ENCODE measurements at regions not wholly inside any gene's neighbourhood (a gene's known extent, or its start where the extent isn't known, plus 50 kb on each side); places are given as distances from the start of the nearest gene placed in this dataset.
"Not testable (repeated sequence)": the region's sequence is repeated elsewhere in the genome, so short reads cannot be mapped to it uniquely, and the experiment has no call there.

DNA sequence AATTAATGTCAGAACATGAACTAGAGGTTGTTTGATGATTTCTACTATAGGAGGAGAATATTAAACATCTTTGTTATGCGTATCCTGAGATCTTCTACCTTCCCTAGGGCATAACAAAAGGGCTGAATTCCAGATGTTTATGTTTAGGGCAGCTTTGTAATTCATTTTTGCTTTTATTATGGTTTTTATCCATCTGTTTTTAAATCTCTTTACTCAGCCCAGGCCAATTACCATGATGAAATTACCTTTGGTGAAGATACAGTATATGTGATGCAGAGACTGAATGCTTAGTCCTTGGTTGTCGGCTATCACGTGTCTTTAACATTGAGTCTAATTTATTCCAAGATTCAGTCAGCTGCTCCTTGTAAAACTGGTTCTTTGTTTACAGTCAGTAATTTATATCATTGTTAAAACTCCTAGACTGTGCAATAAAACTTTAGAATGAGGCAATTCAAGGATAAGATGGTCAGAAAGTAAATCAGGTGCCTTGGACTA is 176.9 kb downstream of the CTH start:
- H3K4me3 ChIP-seq, result no peak overlapping the region
- H3K36me3 ChIP-seq, result no peaks in the 10 kb centered on the region
- no peak overlapping the region for H3K27ac ChIP-seq
- no peak overlapping the region for H3K9ac ChIP-seq
- H4K20me1 ChIP-seq, result no peaks in the 10 kb centered on the region
- no peaks in the 10 kb centered on the region for H3K27me3 ChIP-seq
- no peak overlapping the region for H3K4me2 ChIP-seq
- no peak for TF ChIP-seq Cebpa-rat (IDR thresholded peaks at IDR 0.05)
- H3K4me1 ChIP-seq, result no peaks in the 10 kb centered on the region
- no peaks in the 10 kb centered on the region for H3K9me3 ChIP-seq

DNA sequence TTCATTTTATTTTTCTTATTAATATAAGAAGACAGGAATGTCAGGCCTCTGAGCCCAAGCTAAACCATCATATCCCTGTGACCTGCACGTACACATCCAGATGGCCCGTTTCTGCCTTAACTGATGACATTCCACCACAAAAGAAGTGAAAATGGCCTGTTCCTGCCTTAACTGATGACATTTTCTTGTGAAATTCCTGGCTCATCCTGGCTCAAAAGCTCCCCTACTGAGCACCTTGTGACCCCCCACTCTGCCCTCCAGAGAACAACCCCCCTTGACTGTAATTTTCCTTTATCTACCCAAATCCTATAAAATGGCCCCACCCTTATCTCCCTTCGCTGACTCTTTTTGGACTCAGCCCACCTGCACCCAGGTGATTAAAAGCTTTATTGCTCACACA is 182.5 kb downstream of the CTH start:
- not testable (repeated sequence) for H3K27ac ChIP-seq, H4K20me1 ChIP-seq

DNA sequence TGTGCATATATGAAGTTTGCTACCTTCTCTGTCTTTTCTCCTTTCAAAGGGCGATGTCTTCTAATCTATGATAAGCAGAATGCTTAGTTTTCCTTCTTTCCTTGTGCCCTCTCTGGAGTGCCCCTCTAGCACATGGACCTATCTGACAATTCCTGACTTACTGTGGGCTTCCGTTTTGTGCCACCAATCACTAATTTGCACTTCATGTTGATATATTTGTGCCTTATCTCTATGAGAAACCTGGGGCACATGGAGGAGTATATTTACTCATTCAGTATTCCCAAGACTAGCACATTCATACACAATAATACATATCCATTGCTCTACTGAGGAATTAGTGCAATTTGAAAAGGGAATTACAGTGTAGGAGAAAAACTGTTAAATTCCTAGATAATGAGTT is 197.7 kb downstream of the CTH start:
- H3K27ac ChIP-seq, result no peak overlapping the region
- H3K4me1 ChIP-seq, result no peaks in the 10 kb centered on the region
- no peak overlapping the region for H3K4me2 ChIP-seq
- no peaks in the 10 kb centered on the region for H3K27me3 ChIP-seq
- no peak overlapping the region for H3K4me3 ChIP-seq
- H3K36me3 ChIP-seq, result no peaks in the 10 kb centered on the region
- no peaks in the 10 kb centered on the region for H4K20me1 ChIP-seq
- H3K9me3 ChIP-seq, result no peaks in the 10 kb centered on the region
- TF ChIP-seq Cebpa-rat (IDR thresholded peaks at IDR 0.05), result no peak
- no peak overlapping the region for H3K9ac ChIP-seq

More for the DNA sequence above, 182.5 kb downstream of the CTH start:
- not testable (repeated sequence) for H3K9me3 ChIP-seq, H3K36me3 ChIP-seq, H3K27me3 ChIP-seq, H3K4me1 ChIP-seq, H3K4me2 ChIP-seq, H3K9ac ChIP-seq, H3K4me3 ChIP-seq

DNA sequence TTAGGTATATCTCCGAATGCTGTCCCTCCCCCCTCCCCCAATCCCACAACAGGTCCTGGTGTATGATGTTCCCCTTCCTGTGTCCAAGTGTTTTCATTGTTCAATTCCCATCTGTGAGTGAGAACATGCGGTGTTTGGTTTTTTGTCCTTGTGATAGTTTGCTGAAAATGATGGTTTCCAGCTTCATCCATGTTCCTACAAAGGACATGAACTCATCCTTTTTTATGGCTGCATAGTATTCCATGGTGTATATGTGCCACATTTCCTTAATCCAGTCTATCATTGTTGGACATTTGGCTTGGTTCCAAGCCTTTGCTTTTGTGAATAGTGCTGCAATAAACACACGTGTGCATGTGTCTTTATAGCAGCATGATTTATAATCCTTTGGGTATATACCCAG is 199.1 kb downstream of the CTH start:
- not testable (repeated sequence) for H3K4me1 ChIP-seq, H3K4me2 ChIP-seq, H3K27me3 ChIP-seq, H4K20me1 ChIP-seq, H3K27ac ChIP-seq, H3K9ac ChIP-seq, H3K4me3 ChIP-seq, H3K36me3 ChIP-seq, H3K9me3 ChIP-seq

DNA sequence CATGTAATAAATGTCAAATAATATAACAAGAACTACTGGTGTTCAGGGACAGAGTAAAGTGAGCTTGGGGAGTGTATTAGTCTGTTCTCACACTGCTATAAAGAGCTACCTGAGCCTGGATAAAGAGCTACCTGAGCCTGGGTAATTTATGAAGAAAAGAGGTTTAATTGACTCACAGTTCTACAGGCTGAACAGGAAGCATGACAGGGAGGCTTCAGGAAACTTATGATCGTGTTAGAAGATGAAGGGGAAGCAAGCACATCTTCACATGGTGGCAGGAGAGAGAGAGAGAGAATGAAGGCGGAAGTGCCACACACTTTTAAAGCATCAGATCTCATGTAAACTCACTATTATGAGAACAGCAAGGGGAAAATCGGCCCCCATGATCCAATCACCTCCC is 205.9 kb downstream of the CTH start:
- Histone ChIP-seq H3K4me3 (no peak overlapping the region), H3K4me1 (no peaks in the 10 kb centered on the region), H3K9me3 (peaks cover 9% of the 10 kb centered on the region; the same call in 1 of the 2 replicates), H4K20me1 (no peaks in the 10 kb centered on the region), H3K4me2 (no peak overlapping the region), H3K9ac (no peak overlapping the region), H3K36me3 (no peaks in the 10 kb centered on the region), H3K27me3 (no peaks in the 10 kb centered on the region), H3K27ac (no peak overlapping the region)
- TF ChIP-seq Cebpa-rat (IDR thresholded peaks at IDR 0.05), result no peak

DNA sequence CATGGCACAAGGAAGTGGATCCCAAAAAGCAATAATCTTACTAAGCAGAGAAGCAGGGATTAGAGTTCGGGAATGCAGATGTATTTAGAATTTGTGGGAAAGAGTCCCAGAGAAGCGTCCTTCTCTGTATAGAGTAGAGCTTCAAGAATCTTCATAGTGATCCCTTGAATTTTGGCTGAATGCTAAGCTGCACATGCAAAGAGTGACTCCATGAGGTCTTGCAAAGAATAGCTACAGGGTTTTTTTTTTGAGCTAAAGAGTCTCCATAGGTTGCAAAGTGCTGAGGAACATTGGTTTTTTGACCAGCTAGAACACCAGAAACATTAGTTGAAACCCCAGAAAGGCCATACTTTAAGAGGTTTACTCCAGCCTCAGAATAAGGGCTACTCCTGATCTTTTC is 206.7 kb downstream of the CTH start:
- H4K20me1 ChIP-seq, result no peaks in the 10 kb centered on the region

DNA sequence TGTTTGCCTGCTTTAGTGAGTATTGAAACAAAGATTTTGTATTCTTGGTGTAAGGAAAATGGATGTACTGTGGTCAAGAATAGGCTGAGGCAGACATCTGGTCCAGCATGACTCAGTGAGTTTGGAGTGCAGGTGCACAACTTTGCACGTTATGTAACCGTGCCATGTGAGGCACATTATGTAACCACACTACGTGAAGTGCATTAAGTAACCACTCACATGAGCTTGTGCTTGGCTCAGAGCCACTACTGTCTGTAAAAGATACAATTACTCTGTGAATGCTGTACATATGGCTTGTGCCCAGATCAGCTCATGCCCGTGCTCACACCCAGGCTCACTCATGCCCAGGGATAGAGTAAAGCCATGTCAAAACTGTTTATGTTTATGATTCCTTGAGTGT is 216.8 kb downstream of the CTH start:
- no peak for TF ChIP-seq Cebpa-rat (IDR thresholded peaks at IDR 0.05)
- Histone ChIP-seq H3K27me3 (no peaks in the 10 kb centered on the region), H3K4me1 (no peaks in the 10 kb centered on the region), H3K36me3 (no peaks in the 10 kb centered on the region), H3K27ac (no peak overlapping the region), H3K4me3 (no peak overlapping the region), H3K9ac (no peak overlapping the region), H3K4me2 (no peak overlapping the region), H4K20me1 (no peaks in the 10 kb centered on the region), H3K9me3 (peaks cover 6% of the 10 kb centered on the region; the same call in 1 of the 2 replicates)

More for the DNA sequence above, 206.7 kb downstream of the CTH start:
- Histone ChIP-seq H3K27me3 (no peaks in the 10 kb centered on the region), H3K4me1 (no peaks in the 10 kb centered on the region), H3K4me2 (no peak overlapping the region), H3K27ac (no peak overlapping the region), H3K9me3 (peaks cover 9% of the 10 kb centered on the region; the same call in 1 of the 2 replicates), H3K9ac (no peak overlapping the region), H3K36me3 (no peaks in the 10 kb centered on the region), H3K4me3 (no peak overlapping the region)
- TF ChIP-seq Cebpa-rat (IDR thresholded peaks at IDR 0.05), result no peak

DNA sequence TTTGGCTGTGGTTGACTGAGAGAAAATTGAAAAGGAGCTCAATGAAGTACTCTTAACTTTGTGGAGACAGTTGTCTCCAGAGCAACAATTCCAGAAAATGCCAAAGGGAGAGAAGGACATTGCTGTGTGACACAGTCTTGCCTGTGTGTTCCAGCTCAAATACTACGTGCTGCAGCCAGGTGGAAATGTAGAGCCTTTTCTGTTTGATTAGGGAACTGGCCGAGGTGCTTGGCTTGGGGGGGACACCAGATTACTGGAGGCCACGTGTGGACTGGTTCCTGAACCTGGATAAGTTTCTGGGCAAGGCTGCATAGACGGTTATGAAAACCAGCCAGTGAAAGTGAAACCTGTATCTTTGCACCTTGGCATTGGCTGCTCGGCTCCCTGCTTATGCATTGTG is 217.9 kb downstream of the CTH start:
- H3K4me1 ChIP-seq, result no peaks in the 10 kb centered on the region
- H3K36me3 ChIP-seq, result no peaks in the 10 kb centered on the region
- peaks cover 6% of the 10 kb centered on the region; the same call in 1 of the 2 replicates for H3K9me3 ChIP-seq
- H3K9ac ChIP-seq, result no peak overlapping the region
- H3K27me3 ChIP-seq, result no peaks in the 10 kb centered on the region
- H4K20me1 ChIP-seq, result no peaks in the 10 kb centered on the region
- no peak overlapping the region for H3K4me2 ChIP-seq
- no peak overlapping the region for H3K4me3 ChIP-seq
- H3K27ac ChIP-seq, result no peak overlapping the region
- TF ChIP-seq Cebpa-rat (IDR thresholded peaks at IDR 0.05), result no peak

DNA sequence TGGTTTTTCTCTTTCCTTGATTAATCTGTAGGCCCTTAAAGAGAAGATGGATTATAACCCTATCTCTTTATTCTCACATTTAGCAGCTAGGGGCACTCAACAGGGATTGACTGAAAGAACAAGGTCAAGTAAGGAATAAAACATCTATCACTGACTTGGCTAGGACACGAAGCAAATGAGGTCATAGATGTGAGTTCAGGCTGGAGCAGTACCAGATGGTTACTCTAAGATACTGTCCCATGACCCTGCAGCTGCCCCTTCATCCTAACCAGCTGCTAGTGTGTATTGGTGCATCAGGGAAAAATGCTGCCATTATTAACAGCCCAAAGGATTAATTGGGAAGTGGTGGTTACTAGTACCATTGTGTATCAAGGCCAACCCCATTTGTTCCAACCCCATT is 221.9 kb downstream of the CTH start:
- Histone ChIP-seq H3K9me3 (no peaks in the 10 kb centered on the region), H3K36me3 (no peaks in the 10 kb centered on the region), H3K9ac (no peak overlapping the region), H3K4me3 (no peak overlapping the region), H4K20me1 (no peaks in the 10 kb centered on the region), H3K4me2 (no peak overlapping the region), H3K27ac (no peak overlapping the region), H3K4me1 (no peaks in the 10 kb centered on the region), H3K27me3 (no peaks in the 10 kb centered on the region)
- TF ChIP-seq Cebpa-rat (IDR thresholded peaks at IDR 0.05), result no peak

DNA sequence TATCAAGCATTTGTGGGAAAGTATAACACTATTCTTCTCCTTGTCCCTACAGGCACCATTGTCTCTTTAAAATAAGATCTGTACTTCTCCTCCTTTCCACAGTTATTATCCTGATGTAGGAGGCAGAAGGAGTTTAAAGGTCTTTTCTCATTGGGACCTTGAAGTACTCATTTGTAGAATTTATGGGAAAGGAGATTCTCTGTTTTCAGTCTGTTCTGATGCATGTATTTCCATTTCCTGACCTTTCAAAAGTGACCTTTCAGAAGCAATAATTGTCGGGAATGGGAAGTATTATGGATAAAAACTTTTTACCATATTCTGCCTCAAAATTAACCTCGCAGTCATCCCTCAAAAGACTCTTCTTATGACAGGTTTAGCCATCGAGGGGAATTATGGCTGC is 224.8 kb downstream of the CTH start:
- no peak overlapping the region for H3K4me2 ChIP-seq
- no peaks in the 10 kb centered on the region for H4K20me1 ChIP-seq
- no peak overlapping the region for H3K27ac ChIP-seq
- no peaks in the 10 kb centered on the region for H3K27me3 ChIP-seq
- no peak for TF ChIP-seq Cebpa-rat (IDR thresholded peaks at IDR 0.05)
- no peaks in the 10 kb centered on the region for H3K36me3 ChIP-seq
- no peak overlapping the region for H3K9ac ChIP-seq
- H3K4me3 ChIP-seq, result no peak overlapping the region
- no peaks in the 10 kb centered on the region for H3K4me1 ChIP-seq
- no peaks in the 10 kb centered on the region for H3K9me3 ChIP-seq

DNA sequence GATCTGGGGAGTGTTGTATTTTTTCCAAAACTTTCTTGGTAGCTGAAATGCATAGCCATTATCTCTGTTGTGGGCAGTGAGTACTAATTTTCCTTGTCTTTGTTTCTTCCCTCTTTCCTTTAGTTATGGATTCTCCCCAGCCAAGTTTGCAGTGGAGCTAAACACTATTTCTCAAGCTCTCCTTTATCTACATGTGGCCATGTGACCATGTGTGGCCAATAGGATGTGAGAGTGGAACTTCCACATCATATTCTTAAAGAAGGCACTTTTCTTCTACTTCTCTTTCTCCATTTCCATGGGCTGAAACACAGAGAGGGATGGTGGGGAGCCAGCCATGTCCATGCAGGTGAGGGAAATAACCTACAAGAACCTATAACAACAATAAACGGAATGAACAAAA is 230.8 kb downstream of the CTH start:
- Histone ChIP-seq H3K4me2 (no peak overlapping the region), H3K27me3 (no peaks in the 10 kb centered on the region), H3K9ac (no peak overlapping the region), H3K36me3 (no peaks in the 10 kb centered on the region), H3K4me1 (no peaks in the 10 kb centered on the region), H3K4me3 (no peak overlapping the region), H3K9me3 (no peaks in the 10 kb centered on the region), H3K27ac (no peak overlapping the region), H4K20me1 (no peaks in the 10 kb centered on the region)
- no peak for TF ChIP-seq Cebpa-rat (IDR thresholded peaks at IDR 0.05)

Measured in BLaER1 (cell line).